ENCODE measurements at regions not wholly inside any gene's neighbourhood (a gene's known extent, or its start where the extent isn't known, plus 50 kb on each side); places are given as distances from the start of the nearest gene placed in this dataset.

- H2AFZ ChIP-seq (ENCODE audit: low read length), result no peak overlapping the region
- ChIA-PET POLR2A (ENCODE audit: unreplicated experiment) (no interaction called here), CTCF (interaction anchor here (0.6 to 1.0 kb wide), 2 partner anchors 114 to 347 kb away, joined by 4 read pairs; no protein-coding TSS in a partner anchor)
- no TSS peak for BruUV-seq (replicated peaks)
- peaks cover 12% of the 10 kb centered on the region for H3K4me1 ChIP-seq (ENCODE audit: insufficient read depth, low read length)
- H3K27me3 ChIP-seq (ENCODE audit: low read length), result no peaks in the 10 kb centered on the region
- H3K9me3 ChIP-seq (ENCODE audit: low read length), result no peaks in the 10 kb centered on the region
- DNase-seq (peak; percentile 83), ATAC-seq (peak; percentile 71)
- H3K9me2 ChIP-seq (replicated peaks; ENCODE audit: low read length), result no peaks in the 10 kb centered on the region
- H3K9ac ChIP-seq (ENCODE audit: low read length), result no peak overlapping the region
- no peak for TF ChIP-seq CTCF (conservative IDR thresholded peaks at IDR 0.05; ENCODE audit: low read depth, low read length)
- TF ChIP-seq EZH2 (IDR thresholded peaks at IDR 0.05; ENCODE audit: low read length, unreplicated experiment), result no peak
- no peak for TF ChIP-seq EZH2phosphoT487 (IDR thresholded peaks at IDR 0.05; ENCODE audit: borderline replicate concordance, low read length)
- H3F3A ChIP-seq (ENCODE audit: low read length, unreplicated experiment), result no peaks in the 10 kb centered on the region
- no peaks in the 10 kb centered on the region for H3K36me3 ChIP-seq (ENCODE audit: low read depth, low read length)
- H3K4me3 ChIP-seq (ENCODE audit: low read length), result no peak overlapping the region
- H3K4me2 ChIP-seq (ENCODE audit: low read length), result peak overlapping the region; percentile 54
- no peaks in the 10 kb centered on the region for H4K20me1 ChIP-seq (ENCODE audit: low read length)
- no peaks in the 10 kb centered on the region for H3K79me2 ChIP-seq (ENCODE audit: low read length)
- peak overlapping the region; percentile 43 for H3K27ac ChIP-seq (ENCODE audit: low read length)
- intact Hi-C loops (cut with micrococcal nuclease), result no loop called here
These were observed 115.8 kb upstream of the SLC35F3 start for GRCh38 chr1:233788687-233789086.

GRCh38 chr1:233790121-233790520 lies 114.4 kb upstream of the SLC35F3 start:
- intact Hi-C loops (cut with micrococcal nuclease), result loop anchor here (2.0 to 5.0 kb wide), 4 partner anchors 107 to 485 kb away; no protein-coding TSS in a partner anchor
- Histone ChIP-seq H3F3A (ENCODE audit: low read length, unreplicated experiment) (no peaks in the 10 kb centered on the region), H4K20me1 (ENCODE audit: low read length) (no peaks in the 10 kb centered on the region), H3K4me1 (ENCODE audit: insufficient read depth, low read length) (peaks cover 12% of the 10 kb centered on the region), H3K36me3 (ENCODE audit: low read depth, low read length) (no peaks in the 10 kb centered on the region), H3K9me3 (ENCODE audit: low read length) (no peaks in the 10 kb centered on the region), H3K27ac (ENCODE audit: low read length) (no peak overlapping the region), H3K79me2 (ENCODE audit: low read length) (no peaks in the 10 kb centered on the region), H3K4me2 (ENCODE audit: low read length) (no peak overlapping the region), H3K9ac (ENCODE audit: low read length) (no peak overlapping the region), H3K27me3 (ENCODE audit: low read length) (no peaks in the 10 kb centered on the region), H3K4me3 (ENCODE audit: low read length) (no peak overlapping the region), H3K9me2 (replicated peaks; ENCODE audit: low read length) (no peaks in the 10 kb centered on the region), H2AFZ (ENCODE audit: low read length) (no peak overlapping the region)
- no peak for TF ChIP-seq EZH2 (IDR thresholded peaks at IDR 0.05; ENCODE audit: low read length, unreplicated experiment)
- TF ChIP-seq CTCF (conservative IDR thresholded peaks at IDR 0.05; ENCODE audit: low read depth, low read length), result no peak
- no peak for TF ChIP-seq EZH2phosphoT487 (IDR thresholded peaks at IDR 0.05; ENCODE audit: borderline replicate concordance, low read length)
- ChIA-PET CTCF (interaction anchor here (0.6 to 0.7 kb wide), 2 partner anchors 84 to 269 kb away, joined by 3 read pairs; no protein-coding TSS in a partner anchor), POLR2A (ENCODE audit: unreplicated experiment) (no interaction called here)
- ATAC-seq, result no peak
- BruUV-seq (replicated peaks), result no TSS peak
- no peak for DNase-seq

- no peak overlapping the region for H2AFZ ChIP-seq (ENCODE audit: low read length)
- H3K9me3 ChIP-seq (ENCODE audit: low read length), result no peaks in the 10 kb centered on the region
- H3K4me1 ChIP-seq (ENCODE audit: insufficient read depth, low read length), result peaks cover 12% of the 10 kb centered on the region
- peak; percentile 87 for DNase-seq
- BruUV-seq (replicated peaks), result no TSS peak
- no peaks in the 10 kb centered on the region for H3K79me2 ChIP-seq (ENCODE audit: low read length)
- no peak overlapping the region for H3K9ac ChIP-seq (ENCODE audit: low read length)
- no peaks in the 10 kb centered on the region for H3K36me3 ChIP-seq (ENCODE audit: low read depth, low read length)
- no peaks in the 10 kb centered on the region for H4K20me1 ChIP-seq (ENCODE audit: low read length)
- ChIA-PET POLR2A (ENCODE audit: unreplicated experiment) (no interaction called here), CTCF (interaction anchor here (0.6 to 1.4 kb wide), 5 partner anchors 114 to 350 kb away, joined by 3 to 11 read pairs (median 4); partner anchors contain the start of gene SLC35F3)
- H3K27me3 ChIP-seq (ENCODE audit: low read length), result no peaks in the 10 kb centered on the region
- TF ChIP-seq CTCF (conservative IDR thresholded peaks at IDR 0.05; ENCODE audit: low read depth, low read length) (peak; percentile 98), EZH2 (IDR thresholded peaks at IDR 0.05; ENCODE audit: low read length, unreplicated experiment) (no peak), EZH2phosphoT487 (IDR thresholded peaks at IDR 0.05; ENCODE audit: borderline replicate concordance, low read length) (no peak)
- intact Hi-C loops (cut with micrococcal nuclease), result loop anchor here (1.0 to 5.0 kb wide), 11 partner anchors 84 to 486 kb away; partner anchors contain the start of gene SLC35F3
- H3K9me2 ChIP-seq (replicated peaks; ENCODE audit: low read length), result no peaks in the 10 kb centered on the region
- H3K4me3 ChIP-seq (ENCODE audit: low read length), result no peak overlapping the region
- H3K27ac ChIP-seq (ENCODE audit: low read length), result no peak overlapping the region
- peak; percentile 87 for ATAC-seq
- H3F3A ChIP-seq (ENCODE audit: low read length, unreplicated experiment), result no peaks in the 10 kb centered on the region
- no peak overlapping the region for H3K4me2 ChIP-seq (ENCODE audit: low read length)
These were observed 113.7 kb upstream of the SLC35F3 start for GRCh38 chr1:233790662-233791371.
